GM19438 (cell line): ENCODE measurements at regions not wholly inside any gene's neighbourhood (a gene's known extent, or its start where the extent isn't known, plus 50 kb on each side); places are given as distances from the start of the nearest gene placed in this dataset.

Source experiments
- ATAC-seq: cut with Tn5 transposase; IDR thresholded peaks from one replicate; pipeline ENCODE4 v1.9.1; 2021; ENCODE audit warnings: low read depth; ENCODE audit not compliant: unreplicated experiment

DNA sequence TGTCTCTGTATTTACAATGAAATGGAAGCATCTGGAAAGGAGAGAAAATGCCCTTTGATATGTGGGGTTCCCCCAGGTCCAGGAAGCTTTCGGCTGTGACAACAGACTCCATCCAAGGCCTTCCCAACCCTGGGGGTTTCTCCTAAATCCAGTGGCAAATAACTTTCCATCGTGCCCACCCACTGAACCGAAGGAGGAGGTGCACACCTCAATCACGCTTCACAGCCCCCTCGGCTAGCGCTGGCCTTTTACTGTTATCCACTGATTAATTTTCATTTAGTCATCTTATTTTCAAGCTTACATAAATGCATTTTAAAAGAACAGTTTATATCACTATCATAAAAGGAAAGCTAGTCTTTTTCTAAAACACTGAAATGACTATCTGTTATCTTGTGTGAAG, 286.8 kb upstream of the ZMIZ1 start:
- no peak for ATAC-seq

DNA sequence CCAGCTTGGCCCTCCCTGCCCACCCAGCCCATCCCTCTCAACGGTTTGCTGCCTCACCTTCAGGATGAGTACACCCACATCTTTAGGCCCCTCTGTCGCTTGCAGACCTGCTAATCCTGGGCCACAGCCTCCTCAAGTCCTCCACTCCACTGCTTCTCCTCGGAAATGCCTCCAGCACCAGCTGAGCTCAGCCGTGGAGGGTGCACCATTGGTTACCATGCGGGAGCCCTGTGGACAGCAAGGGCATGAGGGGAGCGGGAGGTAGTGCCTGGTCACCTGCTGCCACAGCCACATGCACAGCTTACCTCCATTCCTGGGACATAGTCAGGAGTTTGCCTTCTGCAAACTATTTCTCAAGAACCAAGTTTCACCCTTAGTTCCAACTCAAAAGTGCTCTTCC, 286.3 kb upstream of the ZMIZ1 start:
- no peak for ATAC-seq

DNA sequence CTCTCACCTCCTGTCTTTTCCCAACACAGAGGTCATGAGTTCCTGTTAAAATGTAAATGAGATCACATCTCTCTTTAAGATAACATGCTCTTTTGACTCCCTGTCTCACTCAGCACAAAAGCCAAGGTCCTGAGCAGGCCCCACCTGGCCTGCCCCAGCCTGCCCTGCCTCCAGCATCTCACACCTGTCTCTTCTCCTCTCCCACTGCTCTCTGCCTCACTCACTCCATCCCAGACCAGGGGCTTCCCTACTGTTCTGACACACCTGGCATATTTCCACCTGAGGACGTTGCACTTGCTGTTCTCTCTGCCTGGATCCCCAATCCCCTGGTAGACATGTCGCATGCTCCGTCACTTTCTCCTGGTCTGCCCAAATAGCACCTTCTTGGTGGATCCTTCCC, 285.0 kb upstream of the ZMIZ1 start:
- ATAC-seq: no peak

DNA sequence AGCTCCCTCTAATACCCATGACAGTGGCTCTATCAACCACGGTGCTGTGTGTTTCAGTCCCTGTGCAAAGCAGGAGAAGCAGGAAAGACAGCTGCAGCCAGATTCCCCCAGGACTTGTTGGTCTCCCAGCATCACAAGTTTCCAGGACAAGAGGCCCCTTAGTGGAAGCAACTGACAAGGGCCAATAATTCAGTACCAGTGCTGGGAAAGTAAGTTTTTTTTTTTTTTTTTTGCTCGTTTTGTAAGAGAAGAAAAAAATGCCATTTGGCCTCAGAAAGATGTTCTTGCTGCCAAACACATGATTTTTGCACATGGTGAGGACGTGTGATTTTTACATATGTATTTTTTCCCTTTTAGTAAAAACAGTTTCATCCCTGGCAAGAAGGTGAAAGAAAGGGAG, 284.2 kb upstream of the ZMIZ1 start:
- no peak for ATAC-seq

DNA sequence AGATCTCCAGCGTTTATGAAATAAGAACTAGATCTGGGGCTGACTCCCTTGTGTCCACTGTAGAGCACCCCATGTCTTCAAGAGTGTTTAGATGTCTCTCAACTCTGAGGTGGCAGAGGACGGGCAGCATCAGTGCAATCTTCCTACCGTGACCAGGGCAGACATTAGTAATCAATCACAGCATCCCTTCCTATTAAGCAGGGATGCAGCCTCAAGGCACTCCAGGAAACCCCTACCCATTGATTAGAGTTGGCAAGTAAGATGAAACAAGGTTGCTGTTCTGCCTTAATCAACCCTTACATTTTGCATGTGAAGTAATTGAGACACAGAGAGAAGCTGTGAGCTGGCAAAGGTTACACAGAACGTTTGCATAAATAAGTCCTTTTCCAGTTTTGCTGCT, 283.7 kb upstream of the ZMIZ1 start:
- no peak for ATAC-seq

DNA sequence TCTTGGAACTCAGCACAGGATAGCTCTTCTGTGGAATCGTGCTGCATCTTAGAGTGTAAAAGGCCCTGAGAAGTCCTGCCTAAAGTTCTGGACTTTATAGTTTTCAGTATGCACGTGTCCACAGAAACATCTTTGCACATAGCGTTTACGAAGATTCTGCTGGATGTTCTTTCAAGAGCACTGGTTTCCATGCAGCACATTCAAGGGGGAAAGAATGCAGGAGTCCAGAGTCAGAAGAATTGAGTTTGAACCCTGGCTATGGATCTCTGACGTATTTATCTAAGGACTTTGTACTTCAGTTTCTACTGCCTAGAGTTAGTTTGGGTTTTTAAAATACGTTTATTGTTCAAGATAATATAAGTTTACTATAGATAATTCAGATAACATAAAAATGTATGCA, 282.8 kb upstream of the ZMIZ1 start:
- no peak for ATAC-seq

DNA sequence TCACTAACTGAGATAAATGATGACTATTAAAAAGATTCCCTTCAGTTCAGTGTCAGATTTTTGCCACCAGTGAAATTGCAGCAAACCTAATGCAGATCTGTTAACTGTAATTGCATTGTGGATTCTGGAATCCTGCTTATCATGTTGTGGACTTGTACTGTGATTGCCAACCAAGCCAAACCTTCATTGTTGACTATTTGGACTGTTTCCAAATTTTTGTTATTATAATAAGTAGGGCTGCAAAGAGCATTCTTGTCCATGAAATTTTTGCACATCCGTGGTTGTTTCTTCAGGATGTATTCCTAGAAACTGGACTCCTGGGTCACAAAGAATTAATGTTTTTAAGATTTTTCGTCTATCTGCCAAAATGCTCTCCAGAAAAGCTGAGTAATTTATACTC, 281.6 kb upstream of the ZMIZ1 start:
- ATAC-seq: no peak

DNA sequence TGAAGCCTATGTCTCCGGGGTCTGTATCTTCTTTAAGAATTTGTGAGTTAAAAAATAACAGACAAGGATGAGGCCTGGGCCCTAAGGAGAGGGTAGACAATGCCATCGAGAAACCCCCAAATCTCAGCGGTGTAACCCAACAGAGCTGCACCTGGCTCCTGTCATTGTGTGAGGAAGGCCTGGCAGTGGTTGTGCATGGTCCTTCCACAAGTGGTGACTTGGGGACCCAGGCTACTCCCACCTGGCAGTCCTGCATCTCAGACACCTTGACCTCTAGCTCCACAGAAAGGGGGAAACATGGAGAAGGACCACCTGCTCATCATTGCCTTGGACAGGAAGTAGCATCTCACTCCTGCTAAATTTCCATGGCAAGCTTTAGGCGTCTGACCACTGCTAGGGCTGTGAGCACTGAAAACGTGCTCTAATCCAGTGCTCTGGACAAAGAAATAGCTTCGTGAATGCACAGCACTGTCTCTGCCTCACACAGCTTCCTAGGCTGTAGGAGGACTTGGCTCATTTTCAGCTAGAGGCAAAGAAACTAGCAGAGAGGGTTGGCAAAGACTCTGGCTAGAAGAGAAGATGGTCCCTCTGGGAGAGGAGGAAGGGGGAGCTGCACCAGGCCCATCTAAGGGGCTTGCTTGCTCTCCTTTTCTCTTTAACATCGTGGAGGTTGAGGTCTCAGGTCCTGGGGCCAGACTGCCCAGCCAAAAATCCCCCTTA, 273.9 kb upstream of the ZMIZ1 start:
- ATAC-seq: no peak

DNA sequence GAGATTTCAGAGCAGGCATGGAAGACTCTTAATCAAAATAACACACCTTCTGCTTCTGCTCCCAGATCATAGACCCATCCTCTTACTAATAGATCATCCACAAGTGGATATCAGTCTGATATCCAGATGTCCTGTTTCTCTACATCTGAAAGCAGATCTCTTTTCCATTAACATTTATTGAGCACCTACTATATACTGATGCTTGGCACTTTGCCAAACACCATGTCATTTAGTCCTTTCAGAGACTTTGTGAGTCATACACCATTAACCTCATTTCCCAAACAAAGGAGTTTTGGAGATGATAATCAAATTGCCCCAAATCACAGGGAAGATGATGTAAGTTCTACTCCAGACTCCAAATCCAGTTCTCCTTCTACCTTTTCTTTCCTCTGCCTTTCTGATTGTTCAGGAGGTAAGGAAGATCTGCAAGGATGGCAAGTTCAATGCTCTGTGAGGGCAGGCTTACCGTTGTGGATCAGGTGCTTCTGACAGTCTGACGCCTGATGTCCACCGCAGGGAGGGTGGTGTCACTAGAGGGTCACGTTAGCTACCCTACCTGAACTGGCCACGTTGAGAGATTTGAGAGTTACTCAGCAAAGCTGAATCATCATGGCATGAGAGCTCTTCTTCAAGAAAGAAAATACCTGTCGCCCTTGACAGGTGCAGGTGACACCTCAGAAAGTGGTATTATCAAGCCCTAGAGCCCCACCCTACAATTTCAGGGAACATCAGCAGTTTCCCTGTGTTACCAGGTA, 269.6 kb upstream of the ZMIZ1 start:
- no peak for ATAC-seq

DNA sequence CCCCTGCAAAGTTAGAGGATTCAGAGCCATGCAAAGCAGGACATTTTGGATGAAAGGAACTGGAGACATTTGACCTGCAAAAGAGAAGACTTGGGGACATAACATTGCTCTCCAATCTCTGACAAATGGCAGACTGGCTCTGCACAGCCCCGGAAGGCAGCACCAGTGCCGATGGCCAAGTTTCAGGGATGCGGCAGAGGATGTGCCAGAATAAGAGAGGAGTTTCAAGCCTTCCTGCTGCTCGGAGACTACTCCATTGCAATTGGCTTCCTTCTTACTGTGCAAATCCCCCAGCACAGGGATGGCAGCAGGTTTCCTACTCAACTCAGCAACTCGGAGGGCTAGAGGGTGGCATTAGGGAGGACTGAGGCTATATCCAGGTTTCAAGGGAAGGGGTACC, 268.8 kb upstream of the ZMIZ1 start:
- no peak for ATAC-seq

DNA sequence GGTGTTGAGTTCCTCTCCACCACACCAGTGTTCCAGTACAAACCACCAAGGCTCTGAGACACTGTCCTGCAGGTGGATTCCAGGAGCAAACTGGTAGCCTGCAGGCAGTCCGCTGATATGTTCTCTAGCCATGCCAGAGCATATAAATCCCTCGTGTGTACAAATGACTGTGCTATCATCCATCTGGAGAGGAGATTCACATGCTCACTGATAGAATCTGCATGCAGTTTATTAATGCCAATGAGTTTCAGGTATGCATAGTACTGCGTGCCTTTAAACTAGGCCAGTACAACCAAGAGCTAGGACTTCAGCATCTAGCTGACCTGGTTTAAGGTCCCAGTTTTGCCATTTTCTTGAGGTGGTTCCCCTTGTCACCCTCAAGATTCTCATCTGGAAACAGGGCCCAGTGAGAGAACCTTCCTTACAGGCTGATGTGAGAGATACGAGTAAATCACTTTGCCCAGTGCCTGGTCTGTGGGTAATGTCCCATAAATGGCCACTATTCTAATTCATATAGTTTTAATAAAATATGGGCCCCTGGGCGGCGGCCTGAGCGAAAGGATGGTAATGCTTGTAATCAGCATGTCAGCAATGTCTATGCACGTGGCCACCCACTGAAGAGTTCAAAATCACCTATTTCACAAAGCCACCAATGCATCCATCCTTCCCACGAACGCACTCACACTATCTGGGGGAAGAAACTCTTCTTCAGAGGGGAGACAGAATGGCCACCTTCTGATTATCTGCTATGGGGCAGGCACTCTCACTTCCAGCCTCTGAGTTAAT, 268.0 kb upstream of the ZMIZ1 start:
- ATAC-seq: no peak

DNA sequence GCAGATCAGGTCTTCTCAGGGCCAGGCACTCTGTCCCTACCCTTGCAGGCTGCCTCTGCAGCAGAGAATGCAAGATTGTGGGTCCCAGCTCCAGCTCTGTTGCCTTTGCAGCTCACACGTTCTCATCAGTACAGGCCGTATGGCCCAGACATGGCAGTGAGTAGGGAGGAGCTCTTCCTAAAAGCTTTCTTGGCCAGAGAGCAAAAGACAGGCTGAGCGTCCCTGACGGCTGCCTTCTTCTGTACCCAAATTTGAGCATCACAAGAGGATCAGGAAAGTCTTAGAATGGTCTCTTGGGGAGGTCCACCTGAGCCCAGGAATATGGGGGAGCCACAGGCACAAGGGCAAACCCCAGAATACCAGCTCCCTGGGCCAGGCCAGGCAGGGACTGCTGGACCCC, 266.3 kb upstream of the ZMIZ1 start:
- no peak for ATAC-seq

DNA sequence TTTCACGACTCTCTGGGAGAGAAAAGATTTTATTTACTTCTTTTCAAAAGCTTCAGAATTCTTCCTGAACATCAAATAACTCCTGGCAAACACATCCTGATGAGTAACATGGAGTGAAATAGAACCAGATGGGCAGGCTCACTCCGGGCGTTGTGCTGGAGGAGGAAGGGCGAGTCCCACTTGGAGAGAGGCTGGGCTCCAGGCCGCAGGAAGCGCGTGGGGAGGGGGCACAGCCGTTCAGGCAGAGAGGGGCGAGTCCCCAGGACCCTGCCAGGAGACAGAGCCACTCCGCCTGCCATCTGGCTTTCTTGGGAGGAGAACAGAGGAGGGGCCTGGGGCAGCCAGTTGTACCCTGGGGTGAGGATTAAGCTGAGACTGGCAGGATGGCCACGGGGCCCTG, 265.9 kb upstream of the ZMIZ1 start:
- no peak for ATAC-seq

DNA sequence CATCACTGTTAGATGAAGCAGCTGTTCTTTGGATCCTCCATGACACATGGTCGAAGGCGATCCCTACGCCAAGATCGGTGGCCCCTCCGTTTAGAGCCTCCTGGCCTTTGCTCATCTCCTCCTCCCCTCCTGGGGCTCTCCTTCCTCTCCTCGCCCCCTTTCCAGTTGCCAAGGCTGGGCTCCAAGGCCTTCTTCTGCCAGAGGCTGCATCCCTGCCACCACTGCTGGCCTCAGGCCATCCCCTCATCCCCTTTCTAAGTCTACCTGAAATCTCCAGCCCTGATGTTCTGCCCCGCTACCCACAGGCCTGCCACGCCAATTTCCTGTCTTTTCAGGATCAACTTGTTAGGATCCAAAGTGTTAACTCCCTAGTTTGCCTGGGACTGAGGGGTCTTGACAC, 265.1 kb upstream of the ZMIZ1 start:
- no peak for ATAC-seq

DNA sequence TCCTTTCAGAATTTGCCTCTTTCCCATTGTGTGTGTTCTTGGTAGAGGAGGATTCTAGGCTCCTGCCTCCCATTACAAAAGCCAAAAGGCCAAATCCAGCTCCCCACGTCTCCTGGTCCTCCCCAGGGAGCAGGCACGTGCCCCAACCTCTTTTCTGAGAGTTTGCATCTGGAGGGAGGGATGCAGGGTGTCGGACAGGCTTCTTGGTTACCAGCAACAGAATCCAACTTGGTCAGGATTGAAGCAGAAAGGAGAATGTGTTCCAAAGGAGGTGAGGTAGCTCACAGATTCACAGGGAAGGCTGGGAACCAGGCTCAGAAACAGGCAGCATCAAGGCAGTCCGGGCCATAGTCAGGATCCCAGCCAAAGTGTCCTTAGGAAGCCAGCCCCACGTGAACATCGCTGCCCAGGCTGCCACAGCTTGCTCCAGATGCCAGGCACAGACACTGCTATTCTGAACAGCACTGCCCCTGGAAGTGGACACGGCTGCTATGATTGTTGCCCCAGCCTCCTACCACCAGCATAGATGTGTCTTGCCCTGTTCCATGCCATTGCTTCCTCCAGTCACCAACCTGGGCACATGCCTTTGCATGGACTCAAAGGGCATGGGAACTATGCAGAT, 264.2 kb upstream of the ZMIZ1 start:
- no peak for ATAC-seq

DNA sequence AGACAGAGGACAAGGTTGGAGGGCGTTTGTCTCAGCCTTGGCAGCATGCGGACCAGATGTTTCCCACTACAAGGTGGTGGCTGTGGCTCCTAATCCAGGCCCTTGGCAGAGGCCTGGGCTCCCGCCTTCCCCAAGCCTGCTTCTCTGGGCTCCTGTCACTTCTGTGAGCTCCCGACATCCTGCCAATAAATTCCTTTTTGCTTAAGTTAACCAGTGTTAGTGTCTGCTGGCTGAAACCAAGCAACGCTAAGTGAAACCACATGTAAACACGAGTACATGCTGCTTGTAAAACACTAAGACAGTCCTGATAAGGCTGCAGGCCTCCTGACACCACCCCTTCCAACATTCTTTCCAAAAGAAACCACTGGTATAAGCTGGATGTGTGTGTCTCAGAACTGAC, 263.6 kb upstream of the ZMIZ1 start:
- no peak for ATAC-seq

DNA sequence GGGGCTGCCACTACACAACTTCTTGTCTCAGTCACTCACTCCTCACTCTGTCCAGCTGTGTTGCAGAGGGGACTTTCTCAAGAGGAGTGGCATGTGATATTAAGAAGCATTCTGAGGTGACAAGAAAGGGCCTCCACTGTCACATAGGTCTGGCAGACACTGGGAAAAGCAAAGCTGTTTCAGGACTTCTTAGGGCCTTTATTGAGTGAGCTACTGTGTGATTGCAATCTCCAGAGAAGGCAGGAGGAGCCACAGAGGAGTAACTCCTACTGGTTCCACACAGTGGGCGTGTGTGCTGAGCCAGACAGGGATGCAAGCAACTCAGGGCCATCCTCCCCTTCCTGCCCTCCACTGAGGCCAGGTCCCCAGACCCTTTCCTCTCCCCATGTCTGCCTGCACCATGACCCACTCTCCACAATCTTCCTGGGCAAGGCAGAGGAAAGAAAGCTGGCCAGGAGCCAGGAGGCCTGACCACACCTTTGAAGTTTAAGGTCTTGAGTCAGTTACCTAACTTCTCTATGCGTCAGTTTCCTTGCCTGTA, 262.0 kb upstream of the ZMIZ1 start:
- ATAC-seq: no peak

DNA sequence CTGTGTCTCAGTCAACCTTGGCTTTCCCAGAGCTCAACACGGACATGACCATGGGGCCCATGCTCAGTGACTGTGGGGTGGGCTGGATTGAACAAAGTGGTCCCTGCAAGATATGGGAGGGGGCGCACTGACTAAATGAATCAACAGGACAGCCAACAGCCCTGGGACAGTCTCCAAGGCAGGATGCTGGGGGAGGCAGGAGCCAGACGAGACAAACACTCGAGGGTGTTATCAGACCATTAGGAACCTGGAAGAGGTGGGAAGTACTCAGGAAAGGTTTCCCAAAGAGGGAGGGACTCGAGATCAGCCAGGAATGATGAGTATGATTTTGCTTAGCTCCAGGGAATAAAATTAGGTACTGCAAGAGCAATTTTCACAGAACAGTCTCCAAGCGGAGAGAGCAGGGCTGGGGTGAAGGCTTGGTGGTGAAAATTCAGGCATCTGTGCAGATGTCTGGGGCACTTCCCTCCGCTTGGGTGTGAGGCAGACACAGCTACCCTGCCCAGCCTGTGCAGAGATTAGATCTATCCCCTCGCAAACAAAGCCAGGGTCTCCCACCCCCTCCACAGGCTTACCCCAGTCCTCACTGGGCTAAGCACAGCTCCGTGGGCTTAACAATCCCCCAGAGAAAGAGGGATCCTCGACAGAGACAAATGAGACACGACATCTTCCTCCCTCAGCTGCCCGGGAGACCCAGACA, 261.1 kb upstream of the ZMIZ1 start:
- no peak for ATAC-seq

DNA sequence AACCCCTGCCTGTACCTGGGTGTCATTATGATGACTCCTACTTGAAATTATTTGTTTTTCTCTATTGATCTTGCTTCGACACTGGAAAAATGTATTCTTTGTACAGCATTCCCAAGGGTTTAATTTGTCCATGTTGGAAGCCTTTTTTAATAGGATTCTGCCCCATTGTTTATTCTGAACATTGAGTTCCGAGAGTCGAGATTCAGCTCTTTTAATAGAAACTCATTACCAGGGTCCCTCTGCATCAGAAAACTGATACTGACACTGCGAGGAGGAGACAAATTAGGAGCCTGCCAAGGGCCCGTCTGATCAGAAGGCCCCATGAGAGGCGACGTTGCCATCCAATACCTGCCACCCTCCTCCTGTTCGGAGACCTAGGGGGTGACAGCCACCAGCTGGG, 260.5 kb upstream of the ZMIZ1 start:
- no peak for ATAC-seq

DNA sequence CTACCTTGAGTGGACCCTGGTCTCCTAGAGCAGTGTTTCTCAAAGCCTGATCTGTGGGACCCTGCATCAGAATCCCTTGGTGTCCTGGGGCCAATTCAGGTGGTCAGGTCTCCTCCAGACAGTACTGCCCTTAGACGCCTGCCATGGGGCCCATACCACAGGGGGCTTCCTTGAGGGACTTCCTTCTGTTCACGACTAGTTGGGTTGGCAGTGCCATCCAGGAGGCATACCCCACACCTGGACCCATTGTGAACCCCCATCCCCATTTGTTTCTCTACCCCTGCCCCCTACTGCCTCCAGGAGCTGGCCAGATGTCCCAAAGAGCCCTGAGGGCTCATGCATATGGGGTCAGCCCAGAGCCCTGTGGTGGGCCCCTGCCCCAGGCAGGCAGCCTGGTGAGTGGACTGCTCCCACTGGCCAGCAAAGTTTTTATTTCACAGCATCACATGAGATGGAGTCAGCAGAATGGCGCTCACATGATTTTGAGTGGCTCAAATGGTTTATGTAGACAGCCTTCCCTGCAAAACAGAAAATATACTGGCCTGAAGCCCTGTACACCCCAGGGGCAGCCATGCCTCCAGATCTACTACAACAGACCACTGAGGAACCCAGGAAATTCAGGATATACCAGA, 259.9 kb upstream of the ZMIZ1 start:
- ATAC-seq: no peak
